Brain microvascular endothelial cell (primary cell): ENCODE measurements at regions not wholly inside any gene's neighbourhood (a gene's known extent, or its start where the extent isn't known, plus 50 kb on each side); places are given as distances from the start of the nearest gene placed in this dataset.

Experiments
- DNase-seq: peaks from one replicate; pipeline ENCODE4 v3.0.0-alpha.2; 2020
- H3K27ac ChIP-seq: fragments of 250-450 bp; sonication (Bioruptor Pico); 2 replicates; pipeline ENCODE4 v1.5.1; 2020; ENCODE audit warnings: mild to moderate bottlenecking, moderate library complexity
- H3K27me3 ChIP-seq: fragments of 250-450 bp; sonication (Bioruptor Pico); replicated peaks from 2 replicates; pipeline ENCODE4 v1.5.1; 2020; ENCODE audit warnings: mild to moderate bottlenecking
- H3K36me3 ChIP-seq: fragments of 250-450 bp; sonication (Bioruptor Pico); replicated peaks from 2 replicates; pipeline ENCODE4 v1.5.1; 2020; ENCODE audit warnings: mild to moderate bottlenecking
- H3K4me3 ChIP-seq: 2 replicates; pipeline ENCODE4 v1.5.1; 2011; ENCODE audit warnings: low read depth, mild to moderate bottlenecking, control low read depth, low read length, moderate library complexity
- in situ Hi-C: cut with HindIII; loops from 2 replicates; pipeline ENCODE4 v1.10.0; 2017; ENCODE audit warnings: low sequenced_read_pairs, low pct_ligation_motif_present
- TF ChIP-seq, protein P1 (sequence below): IDR thresholded peaks from 2 replicates; pipeline ENCODE4 v1.5.1; 2011; ENCODE audit warnings: low read depth, mild to moderate bottlenecking, moderate library complexity, low read length, control low read depth, inconsistent platforms; ENCODE audit errors: missing control alignments

DNA sequence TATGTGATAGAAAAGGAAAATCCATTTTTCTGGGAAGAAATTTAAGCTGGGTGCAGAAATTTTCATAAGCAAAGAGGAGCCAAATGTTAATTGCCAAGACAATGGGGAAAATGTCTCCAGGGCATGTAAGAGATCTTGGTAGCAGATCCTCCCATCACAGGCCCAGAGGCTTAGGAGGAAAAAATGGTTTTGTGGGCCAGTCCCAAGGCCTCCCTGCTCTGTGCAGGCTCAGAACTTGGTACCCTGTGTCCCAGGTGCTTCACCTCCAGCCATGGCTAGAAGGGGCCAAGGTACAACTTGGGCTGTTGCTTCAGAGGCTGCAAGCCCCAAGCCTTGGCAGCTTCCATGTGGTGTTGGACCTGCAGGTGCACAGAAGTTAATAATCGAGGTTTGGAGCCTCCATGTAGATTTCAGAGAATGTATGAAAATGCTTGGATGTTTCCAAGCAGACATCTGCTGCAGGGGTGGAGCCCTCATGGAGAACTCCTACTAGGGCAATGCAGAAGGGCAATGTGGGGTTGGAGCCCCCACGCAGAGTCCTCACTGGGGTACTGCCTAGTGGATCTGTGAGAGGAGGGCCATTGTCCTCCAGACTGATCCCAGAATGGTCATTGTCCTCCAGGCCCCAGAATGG, 77.7 kb upstream of the ATP2B1 start:
- TF ChIP-seq, protein P1, sequence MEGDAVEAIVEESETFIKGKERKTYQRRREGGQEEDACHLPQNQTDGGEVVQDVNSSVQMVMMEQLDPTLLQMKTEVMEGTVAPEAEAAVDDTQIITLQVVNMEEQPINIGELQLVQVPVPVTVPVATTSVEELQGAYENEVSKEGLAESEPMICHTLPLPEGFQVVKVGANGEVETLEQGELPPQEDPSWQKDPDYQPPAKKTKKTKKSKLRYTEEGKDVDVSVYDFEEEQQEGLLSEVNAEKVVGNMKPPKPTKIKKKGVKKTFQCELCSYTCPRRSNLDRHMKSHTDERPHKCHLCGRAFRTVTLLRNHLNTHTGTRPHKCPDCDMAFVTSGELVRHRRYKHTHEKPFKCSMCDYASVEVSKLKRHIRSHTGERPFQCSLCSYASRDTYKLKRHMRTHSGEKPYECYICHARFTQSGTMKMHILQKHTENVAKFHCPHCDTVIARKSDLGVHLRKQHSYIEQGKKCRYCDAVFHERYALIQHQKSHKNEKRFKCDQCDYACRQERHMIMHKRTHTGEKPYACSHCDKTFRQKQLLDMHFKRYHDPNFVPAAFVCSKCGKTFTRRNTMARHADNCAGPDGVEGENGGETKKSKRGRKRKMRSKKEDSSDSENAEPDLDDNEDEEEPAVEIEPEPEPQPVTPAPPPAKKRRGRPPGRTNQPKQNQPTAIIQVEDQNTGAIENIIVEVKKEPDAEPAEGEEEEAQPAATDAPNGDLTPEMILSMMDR = no peak
- DNase-seq = no peak
- in situ Hi-C loops = no loop called here
- Histone ChIP-seq H3K36me3 (no peaks in the 10 kb centered on the region), H3K27me3 (no peaks in the 10 kb centered on the region), H3K27ac (no peak overlapping the region), H3K4me3 (no peak overlapping the region)

DNA sequence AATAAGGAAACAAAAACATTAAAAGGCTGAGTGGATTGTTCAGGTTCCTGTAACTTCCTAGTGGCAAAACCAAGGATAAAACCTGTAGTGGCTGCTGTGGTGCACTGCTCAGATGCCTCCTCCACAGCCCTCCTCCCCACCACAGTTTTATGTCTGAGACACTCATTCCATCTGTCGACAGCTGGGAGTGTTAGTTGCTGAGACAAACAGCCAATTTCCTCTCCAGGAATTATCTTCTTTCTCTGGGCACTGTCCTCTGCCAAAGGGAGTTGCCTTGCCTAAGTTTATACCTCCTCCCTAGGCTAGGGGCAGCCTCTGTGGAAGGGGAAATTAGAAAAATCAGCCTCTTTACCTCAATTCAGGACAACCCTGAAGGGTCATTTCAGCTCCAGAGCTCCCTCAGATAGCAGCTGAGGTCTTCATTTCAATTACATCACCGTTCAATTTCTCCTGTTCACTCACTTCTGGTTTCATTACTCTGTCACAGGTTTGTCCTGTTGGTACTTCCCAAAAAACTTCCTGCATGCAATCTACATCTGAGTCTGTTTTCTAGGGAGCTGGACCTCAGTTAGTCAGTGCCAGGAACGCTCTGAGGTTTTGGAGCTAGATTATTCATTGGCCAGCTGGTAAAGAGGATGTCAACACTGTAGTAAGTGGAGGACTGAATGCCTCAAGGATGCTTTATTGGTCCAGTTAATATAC, 74.9 kb upstream of the ATP2B1 start:
- H3K27me3 ChIP-seq = no peaks in the 10 kb centered on the region
- H3K4me3 ChIP-seq = no peak overlapping the region
- H3K36me3 ChIP-seq = no peaks in the 10 kb centered on the region
- no peak overlapping the region for H3K27ac ChIP-seq
- TF ChIP-seq, protein P1 = no peak
- DNase-seq = no peak
- in situ Hi-C loops = no loop called here

DNA sequence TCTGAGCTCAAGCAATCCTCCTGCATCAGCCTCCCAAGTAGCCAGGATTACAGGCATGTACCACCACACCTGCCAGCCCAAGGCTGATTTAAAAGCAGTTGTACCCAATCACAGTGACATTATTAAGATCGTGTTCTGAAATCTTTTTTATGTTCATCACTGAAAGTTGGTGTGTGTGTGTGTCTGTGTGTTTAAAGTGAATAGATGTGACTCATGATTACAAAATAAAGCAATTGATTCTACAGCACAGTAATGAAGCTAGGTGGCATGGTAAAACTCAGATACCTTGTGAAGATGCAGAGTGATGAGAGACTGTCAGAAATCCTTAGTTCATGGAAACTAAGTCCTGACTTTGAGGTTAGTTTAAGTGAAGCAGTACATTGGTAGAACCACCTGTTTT, 74.2 kb upstream of the ATP2B1 start:
- Histone ChIP-seq H3K27ac (no peak overlapping the region), H3K27me3 (no peaks in the 10 kb centered on the region), H3K4me3 (no peak overlapping the region), H3K36me3 (no peaks in the 10 kb centered on the region)
- DNase-seq = no peak
- TF ChIP-seq, protein P1 = no peak
- in situ Hi-C loops = no loop called here

DNA sequence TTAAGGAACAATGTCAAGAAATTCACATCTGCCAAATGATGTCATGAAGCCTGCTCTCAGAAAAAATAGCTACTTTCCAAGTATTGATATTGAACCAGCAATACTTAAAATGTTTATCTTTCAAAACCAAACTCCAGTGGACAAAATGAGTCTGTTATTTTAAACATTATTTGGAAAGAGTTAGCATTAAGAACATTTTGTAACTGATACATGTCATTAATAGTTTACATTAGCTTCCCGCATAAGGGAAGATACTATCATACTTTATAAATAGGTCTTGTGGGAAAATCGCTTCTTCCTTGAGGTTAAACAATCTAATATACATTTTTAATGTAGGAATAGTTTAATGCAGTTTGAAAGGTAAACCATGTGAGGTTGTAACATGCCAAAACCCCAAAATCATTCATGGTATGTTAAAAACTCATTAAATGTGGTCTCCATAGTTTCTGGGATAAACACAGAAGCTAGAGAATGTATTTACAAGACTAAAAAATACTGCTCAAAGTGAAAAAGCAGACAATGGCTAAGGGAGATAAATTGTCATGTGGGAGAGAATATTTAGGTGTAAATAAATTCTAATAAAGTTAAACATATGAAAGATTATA, 73.4 kb upstream of the ATP2B1 start:
- Histone ChIP-seq H3K36me3 (no peaks in the 10 kb centered on the region), H3K27ac (no peak overlapping the region), H3K4me3 (no peak overlapping the region), H3K27me3 (no peaks in the 10 kb centered on the region)
- no peak for DNase-seq
- TF ChIP-seq, protein P1 = no peak
- in situ Hi-C loops = no loop called here

- Histone ChIP-seq H3K36me3 (no peaks in the 10 kb centered on the region), H3K27ac (no peak overlapping the region), H3K4me3 (no peak overlapping the region), H3K27me3 (no peaks in the 10 kb centered on the region)
- TF ChIP-seq, protein P1 = no peak
- no peak for DNase-seq
- in situ Hi-C loops = no loop called here
These were observed 72.5 kb upstream of the ATP2B1 start for GRCh38 chr12:89781156-89781555.
